HepG2 (cell line): ENCODE measurements at regions not wholly inside any gene's neighbourhood (a gene's known extent, or its start where the extent isn't known, plus 50 kb on each side); places are given as distances from the start of the nearest gene placed in this dataset.

ENCODE experiments used
- ATAC-seq: fragments of 200-7000 bp; cut with Tn5 transposase; 3 replicates; pipeline ENCODE4 v1.9.1; 2020; ENCODE audit warnings: mild to moderate bottlenecking, moderate library complexity
- BruUV-seq: library from RNA; stranded (reverse); fragments of 400-500 nt; replicated peaks from 2 replicates; lab custom pipeline; 2021; lab: Mats Ljungman, UMichigan
- CTCF ChIA-PET: fragments of 300-600 bp; formaldehyde crosslinking; extraction: SDS; loops from one replicate; lab custom pipeline; 2021; ENCODE audit warnings: low total read pairs, inconsistent platforms, low intra/inter-chr PET ratio; lab: Yijun Ruan, JAX
- POLR2A ChIA-PET: fragments of 350-600 bp; sonication (Branson Sonifier 250); formaldehyde crosslinking; loops from one replicate; lab custom pipeline; 2020; ENCODE audit warnings: antibody characterized with exemption, inconsistent platforms; lab: Yijun Ruan, JAX
- DNase-seq: peaks from one replicate; pipeline ENCODE4 v3.0.0-alpha.2; 2015; ENCODE audit warnings: low spot score
- FAIRE-seq: peaks from 3 replicates; lab custom pipeline; 2011; peaks lifted over from hg19 to GRCh38; lab: Jason Lieb, UNC
- H2AFZ ChIP-seq: one replicate; pipeline ENCODE4 v1.6.1; 2011; ENCODE audit warnings: low read length, inconsistent platforms
- H3K27ac ChIP-seq: fragments of 300-600 bp; 3 replicates; pipeline ENCODE4 v1.8.0; 2011; ENCODE audit warnings: mixed run types, mild to moderate bottlenecking, mixed read lengths, low read length, inconsistent platforms; ENCODE audit not compliant: insufficient read depth; ENCODE audit errors: extremely low read length
- H3K27me3 ChIP-seq, 2 experiments: fragments of 200-600 bp in 1 of 2; 2 replicates in 1 of 2; 3 replicates in 1 of 2; pipeline versions ENCODE4 v1.6.0 to v1.8.0; 2011; ENCODE audit warnings: low read length in 2 of 2, mild to moderate bottlenecking in 2 of 2, moderate library complexity in 2 of 2, inconsistent platforms in 1 of 2; ENCODE audit not compliant: insufficient read depth in 2 of 2, control insufficient read depth in 1 of 2
- H3K36me3 ChIP-seq, 2 experiments: fragments of 200-600 bp in 1 of 2; replicated peaks in 1 of 2; 2 replicates in 1 of 2; 3 replicates in 1 of 2; pipeline versions ENCODE4 v1.5.1 to v1.8.0; 2011; ENCODE audit warnings: low read length in 2 of 2, inconsistent platforms in 1 of 2; ENCODE audit not compliant: insufficient read depth in 2 of 2, control insufficient read depth in 1 of 2
- H3K4me1 ChIP-seq: 2 replicates; pipeline ENCODE4 v1.5.1; 2012; ENCODE audit warnings: low read length, inconsistent platforms; ENCODE audit not compliant: insufficient read depth
- H3K4me2 ChIP-seq: 2 replicates; pipeline ENCODE4 v1.6.0; 2011; ENCODE audit warnings: low read depth, low read length, inconsistent platforms
- H3K4me3 ChIP-seq, 3 experiments: fragments of 200-600 bp in 1 of 3; sonication (generic), shearing (Covaris generic) in 1 of 3; replicated peaks in 1 of 3; 2 replicates each; pipeline ENCODE4 v1.5.1; 2011 to 2016; ENCODE audit warnings: low read length in 3 of 3, inconsistent platforms in 2 of 3, low read depth in 2 of 3, mild to moderate bottlenecking in 2 of 3, control low read depth in 1 of 3, mixed read lengths in 1 of 3; ENCODE audit not compliant: insufficient read depth in 1 of 3
- H3K79me2 ChIP-seq: one replicate; pipeline ENCODE4 v1.6.1; 2011; ENCODE audit warnings: low read length, inconsistent platforms; ENCODE audit not compliant: insufficient read depth
- H3K9ac ChIP-seq: 2 replicates; pipeline ENCODE4 v1.6.0; 2011; ENCODE audit warnings: mild to moderate bottlenecking, low read depth, low read length, inconsistent platforms; ENCODE audit not compliant: insufficient read depth
- H3K9me3 ChIP-seq: 2 replicates; pipeline ENCODE4 v1.5.1; 2012; ENCODE audit warnings: mild to moderate bottlenecking, low read length
- H4K20me1 ChIP-seq: 2 replicates; pipeline ENCODE4 v1.6.0; 2011; ENCODE audit warnings: inconsistent platforms, mild to moderate bottlenecking, low read length, moderate library complexity; ENCODE audit not compliant: insufficient read depth
- ATF1 ChIP-seq: IDR thresholded peaks from 2 replicates; pipeline ENCODE4 v1.6.1; 2016; ENCODE audit warnings: mild to moderate bottlenecking, control low read depth
- GFI1 ChIP-seq: sonication (generic); formaldehyde crosslinking; IDR thresholded peaks from 2 replicates; pipeline ENCODE4 v1.5.0; 2020; ENCODE audit warnings: missing genetic modification reagents, mild to moderate bottlenecking, borderline replicate concordance
- HOXA7 ChIP-seq: sonication (generic); formaldehyde crosslinking; IDR thresholded peaks from 2 replicates; pipeline ENCODE4 v1.8.1; 2022; ENCODE audit warnings: mild to moderate bottlenecking, missing genetic modification reagents, moderate library complexity
- MZF1 ChIP-seq: sonication (generic); formaldehyde crosslinking; IDR thresholded peaks from 2 replicates; pipeline ENCODE4 v1.8.1; 2023; ENCODE audit warnings: mild to moderate bottlenecking, missing genetic modification reagents, borderline replicate concordance
- NR1H2 ChIP-seq: sonication (generic); formaldehyde crosslinking; IDR thresholded peaks from 2 replicates; pipeline ENCODE4 v1.8.1; 2022; ENCODE audit warnings: low read depth, missing genetic modification reagents, borderline replicate concordance
- NR2F2 ChIP-seq: IDR thresholded peaks from 2 replicates; pipeline ENCODE4 v1.6.1; 2012; ENCODE audit warnings: low read depth, inconsistent platforms, borderline replicate concordance
- PHF8 ChIP-seq: sonication (generic); formaldehyde crosslinking; IDR thresholded peaks from 2 replicates; pipeline ENCODE4 v1.5.0; 2020; ENCODE audit warnings: missing genetic modification reagents
- TFE3 ChIP-seq: IDR thresholded peaks from 2 replicates; pipeline ENCODE4 v1.6.1; 2016
- ZMAT5 ChIP-seq: sonication (generic); formaldehyde crosslinking; IDR thresholded peaks from 2 replicates; pipeline ENCODE4 v1.5.0; 2020; ENCODE audit warnings: mild to moderate bottlenecking, low read depth, missing genetic modification reagents, borderline replicate concordance
- ZNF546 ChIP-seq: sonication (generic); formaldehyde crosslinking; conservative IDR thresholded peaks from 2 replicates; pipeline ENCODE4 v1.8.1; 2023; ENCODE audit warnings: mild to moderate bottlenecking, missing genetic modification reagents
- ZNF713 ChIP-seq: sonication (generic); formaldehyde crosslinking; IDR thresholded peaks from 2 replicates; pipeline ENCODE4 v1.4.0; 2020; ENCODE audit warnings: mild to moderate bottlenecking, missing genetic modification reagents
- ZSCAN31 ChIP-seq: sonication (generic); formaldehyde crosslinking; IDR thresholded peaks from 2 replicates; pipeline ENCODE4 v1.5.0; 2020; ENCODE audit warnings: low read depth, mild to moderate bottlenecking, missing genetic modification reagents
- WGBS: methylation state at CpG from one replicate; pipeline ENCODE4 v1.1.6; 2017; ENCODE audit warnings: low lambda C conversion rate; 5-methylcytosine and 5-hydroxymethylcytosine counted together
- in situ Hi-C: cut with HindIII; loops from 2 replicates; pipeline ENCODE4 v1.10.0; 2017; ENCODE audit warnings: low pct_unique_long_range_greater_than_20kb; ENCODE audit not compliant: extremely low pct_ligation_motif_present
- intact Hi-C: fragments of 100-400 bp; cut with micrococcal nuclease; formaldehyde crosslinking; loops from one replicate; pipeline ENCODE4 v1.10.0; 2022; ENCODE audit not compliant: unreplicated experiment

- WGBS = 0% methylated on average over 3 of the region's 3 CpGs
- ATAC-seq = no peak
Observed at GRCh38 chr12:107853479-107853878, 79.0 kb downstream of the ASCL4 start.

More at GRCh38 chr12:107853479-107853878, 79.0 kb downstream of the ASCL4 start:
- ChIA-PET POLR2A (no interaction called here), CTCF (no interaction called here)
- no peak for TF ChIP-seq ZNF713
- TF ChIP-seq TFE3 = no peak
- no peak for TF ChIP-seq GFI1 (CRISPR knock-in tag)
- no peak for TF ChIP-seq ATF1 (CRISPR knock-in tag)
- no peak for TF ChIP-seq ZSCAN31 (CRISPR knock-in tag)
- TF ChIP-seq MZF1 (CRISPR knock-in tag) = no peak
- no peak for TF ChIP-seq ZNF546 (CRISPR knock-in tag)
- no peak for TF ChIP-seq ZMAT5
- no peak for TF ChIP-seq HOXA7 (CRISPR knock-in tag)
- TF ChIP-seq NR2F2 = no peak
- TF ChIP-seq PHF8 = no peak
- TF ChIP-seq NR1H2 (CRISPR knock-in tag) = no peak
- H3K79me2 ChIP-seq = no peaks in the 10 kb centered on the region
- H3K4me3 ChIP-seq = no peak overlapping the region
- FAIRE-seq (no peak), DNase-seq (no peak)
- no TSS peak for BruUV-seq
- H3K4me2 ChIP-seq = no peak overlapping the region
- H3K36me3 ChIP-seq = no peaks in the 10 kb centered on the region
- H3K27me3 ChIP-seq = 0 out of 5 replicates have a peak, but pooled peaks cover 0 to 9% of the 10 kb centered on the region in 2 experiments
- H2AFZ ChIP-seq = no peak overlapping the region
- no peaks in the 10 kb centered on the region for H4K20me1 ChIP-seq
- in situ Hi-C loops = no loop called here
- no peaks in the 10 kb centered on the region for H3K4me1 ChIP-seq
- intact Hi-C loops = no loop called here
- H3K9ac ChIP-seq = no peak overlapping the region
- H3K9me3 ChIP-seq = no peaks in the 10 kb centered on the region
- no peak overlapping the region for H3K27ac ChIP-seq
